ENCODE measurements at regions not wholly inside any gene's neighbourhood (a gene's known extent, or its start where the extent isn't known, plus 50 kb on each side); places are given as distances from the start of the nearest gene placed in this dataset.
"Not testable (repeated sequence)": the region's sequence is repeated elsewhere in the genome, so short reads cannot be mapped to it uniquely, and the experiment has no call there.

- not testable (repeated sequence) for TF ChIP-seq CTCF, EP300 (IDR thresholded peaks at IDR 0.05)
Measured at GRCh38 chr1:55514571-55514970, 299.4 kb upstream of the USP24 start.

Measured in suprapubic skin (tissue), 3 donors.